ENCODE measurements at regions not wholly inside any gene's neighbourhood (a gene's known extent, or its start where the extent isn't known, plus 50 kb on each side); places are given as distances from the start of the nearest gene placed in this dataset.
A peak's percentile ranks its signal among the peaks of the same experiment; 100 is the strongest.
"Not testable (repeated sequence)": the region's sequence is repeated elsewhere in the genome, so short reads cannot be mapped to it uniquely, and the experiment has no call there.

DNA sequence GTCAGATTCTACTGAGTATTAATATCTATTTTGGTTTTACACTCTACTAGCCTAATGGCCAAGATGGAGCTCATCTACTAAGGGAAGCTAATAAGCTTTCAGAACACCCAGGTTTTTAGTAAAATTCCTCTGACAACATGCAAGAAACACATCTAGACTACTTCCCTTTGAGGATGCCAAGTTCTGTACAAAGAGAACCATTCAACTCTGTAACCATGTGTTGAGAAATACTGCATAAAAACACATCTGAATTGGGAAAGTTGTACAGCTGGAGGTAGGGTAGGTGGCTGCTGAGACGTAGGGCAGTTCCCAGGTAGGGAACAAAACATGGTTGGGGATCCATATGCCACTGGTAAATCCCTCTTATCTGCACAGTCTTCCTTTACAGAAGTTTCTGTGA lies 66.2 kb downstream of the SC5D start:
- Mint-ChIP-seq H3K36me3 (peaks cover 0 to 14% of the 10 kb centered on the region in 2 donors), H3K9me3 (peaks cover 0 to 5% of the 10 kb centered on the region in 2 donors), H3K27ac (no peak overlapping the region)
- ATAC-seq (no peak), DNase-seq (ENCODE audit: low spot score in 2 of 2) (no peak)

DNA sequence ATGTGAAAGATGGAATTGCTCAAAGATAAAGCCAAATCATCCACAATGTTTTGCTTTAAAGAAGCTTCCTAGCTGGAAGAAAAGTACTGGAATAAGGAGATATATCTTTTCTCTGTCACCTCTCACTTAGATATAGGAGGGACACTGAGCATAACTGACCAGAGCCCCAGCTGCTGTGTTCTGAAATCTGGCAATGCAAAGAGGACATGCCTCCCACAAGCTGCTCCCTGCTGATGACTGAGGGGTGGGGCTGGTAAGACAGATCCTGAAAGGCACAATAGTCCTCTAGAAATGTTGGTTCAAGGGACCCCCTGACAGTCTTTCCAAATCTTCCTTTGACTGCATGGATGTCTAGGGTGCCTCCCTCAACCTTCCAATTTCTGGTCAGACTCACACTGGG lies 67.0 kb downstream of the SC5D start:
- Mint-ChIP-seq H3K9me3 (peaks cover 0 to 5% of the 10 kb centered on the region in 2 donors), H3K36me3 (peaks cover 0 to 14% of the 10 kb centered on the region in 2 donors), H3K27ac (no peak overlapping the region)
- no peak for DNase-seq (ENCODE audit: low spot score in 2 of 2)
- ATAC-seq, result no peak

- H3K9me3 Mint-ChIP-seq; H3K36me3 Mint-ChIP-seq; DNase-seq (ENCODE audit: low spot score in 2 of 2); H3K27ac Mint-ChIP-seq; ATAC-seq: not testable (repeated sequence)
These were observed 70.4 kb downstream of the SC5D start for GRCh38 chr11:121362955-121363354.

GRCh38 chr11:121365304-121365703 lies 72.7 kb downstream of the SC5D start:
- Mint-ChIP-seq H3K9me3 (peaks cover 0 to 5% of the 10 kb centered on the region in 2 donors), H3K27ac (no peak overlapping the region), H3K36me3 (no peaks in the 10 kb centered on the region)
- no peak for ATAC-seq
- DNase-seq (ENCODE audit: low spot score in 2 of 2), result no peak

- ATAC-seq (no peak), DNase-seq (ENCODE audit: low spot score in 2 of 2) (no peak)
- no peaks in the 10 kb centered on the region for H3K36me3 Mint-ChIP-seq
- H3K9me3 Mint-ChIP-seq, result peaks cover 3 to 5% of the 10 kb centered on the region in 2 donors
- H3K27ac Mint-ChIP-seq, result peak overlapping the region in 1 of 2 donors; percentile 48
These were observed 73.5 kb downstream of the SC5D start for GRCh38 chr11:121366038-121366437.

DNA sequence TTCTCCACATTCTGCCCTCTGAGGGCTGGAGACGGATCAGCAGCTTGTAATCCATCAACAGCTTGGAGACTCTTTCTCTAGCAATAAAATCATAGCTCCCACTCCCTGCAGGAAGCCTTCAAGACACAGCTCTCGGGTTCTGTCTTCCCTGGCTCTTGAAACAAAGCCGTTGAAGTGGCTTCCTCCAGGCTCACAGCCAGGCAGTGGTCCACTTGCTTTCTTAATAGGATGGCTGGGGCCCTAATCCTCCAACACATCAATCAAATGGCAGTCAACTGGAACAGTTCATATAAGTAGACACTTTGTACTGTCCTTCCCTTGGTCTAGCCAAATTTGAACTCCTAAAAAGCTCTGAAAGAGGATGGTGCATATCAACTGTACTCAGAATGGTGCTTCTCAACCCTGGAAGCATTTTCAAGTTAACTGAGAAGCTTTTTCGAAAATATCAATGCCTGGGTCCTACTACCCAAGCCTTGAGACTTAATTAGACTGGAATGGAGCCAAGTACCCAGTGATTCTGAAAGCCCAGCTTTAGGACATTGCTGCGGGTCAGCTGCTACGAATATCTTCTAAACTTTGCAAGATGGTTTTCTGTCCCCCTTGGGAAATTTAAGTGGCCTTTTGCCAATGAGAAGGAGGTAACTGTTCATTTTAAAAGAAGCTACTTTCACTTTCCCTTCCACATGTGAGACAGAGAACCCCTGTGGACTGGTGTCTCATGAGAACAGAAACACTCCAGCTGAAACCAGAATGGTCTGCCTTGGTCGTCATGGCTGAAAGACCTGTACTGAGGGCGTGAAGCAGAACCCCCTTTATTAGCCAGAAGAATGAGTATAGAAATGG lies 74.7 kb downstream of the SC5D start:
- H3K9me3 Mint-ChIP-seq, result peaks cover 3 to 5% of the 10 kb centered on the region in 2 donors
- no peaks in the 10 kb centered on the region for H3K36me3 Mint-ChIP-seq
- peak overlapping the region; percentile 48 to 69 for H3K27ac Mint-ChIP-seq
- peak; percentile 83 for ATAC-seq
- peak in 1 of 2 donors; percentile 17 for DNase-seq (ENCODE audit: low spot score in 2 of 2)

DNA sequence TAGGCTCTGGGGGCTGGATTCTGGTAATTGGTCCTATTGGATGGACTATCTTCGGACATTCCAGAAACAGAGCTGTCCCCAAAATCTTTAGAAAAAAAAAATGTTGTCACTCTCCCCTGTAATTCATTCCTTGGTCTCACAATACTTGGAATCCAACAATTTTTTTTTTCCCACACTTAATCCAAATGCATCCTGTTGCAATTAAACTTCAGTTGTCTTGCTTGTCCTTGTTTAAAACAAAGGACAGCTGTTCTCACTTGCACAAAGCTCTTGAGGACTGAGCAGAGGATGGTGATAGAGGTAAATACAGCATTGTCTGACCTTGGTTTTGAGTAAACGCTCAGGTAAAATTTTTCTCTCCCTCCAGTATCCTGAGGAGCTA lies 75.3 kb downstream of the SC5D start:
- ATAC-seq, result no peak
- H3K27ac Mint-ChIP-seq, result peak overlapping the region; percentile 48 to 69
- no peaks in the 10 kb centered on the region for H3K36me3 Mint-ChIP-seq
- H3K9me3 Mint-ChIP-seq, result peaks cover 3 to 5% of the 10 kb centered on the region in 2 donors
- DNase-seq (ENCODE audit: low spot score in 2 of 2), result no peak

GRCh38 chr11:121368364-121369240 lies 76.0 kb downstream of the SC5D start:
- DNase-seq (ENCODE audit: low spot score in 2 of 2) (no peak), ATAC-seq (no peak)
- Mint-ChIP-seq H3K27ac (peak overlapping the region; percentile 65 to 69), H3K9me3 (peaks cover 0 to 3% of the 10 kb centered on the region in 2 donors), H3K36me3 (no peaks in the 10 kb centered on the region)

- ATAC-seq (no peak), DNase-seq (ENCODE audit: low spot score in 2 of 2) (no peak)
- H3K9me3 Mint-ChIP-seq, result peaks cover 0 to 3% of the 10 kb centered on the region in 2 donors
- no peak overlapping the region for H3K27ac Mint-ChIP-seq
- H3K36me3 Mint-ChIP-seq, result no peaks in the 10 kb centered on the region
These were observed 76.8 kb downstream of the SC5D start for GRCh38 chr11:121369366-121369765.

GRCh38 chr11:121372028-121372427 lies 79.5 kb downstream of the SC5D start:
- Mint-ChIP-seq H3K36me3 (no peaks in the 10 kb centered on the region), H3K9me3 (peaks cover 0 to 3% of the 10 kb centered on the region in 2 donors)

GRCh38 chr11:121372671-121373429 lies 79.3 kb upstream of the SORL1 start:
- H3K27ac Mint-ChIP-seq, result peak overlapping the region; percentile 4 to 65
- no peaks in the 10 kb centered on the region for H3K36me3 Mint-ChIP-seq
- H3K9me3 Mint-ChIP-seq, result peaks cover 0 to 3% of the 10 kb centered on the region in 2 donors
- peak; percentile 28 to 34 for ATAC-seq
- no peak for DNase-seq (ENCODE audit: low spot score in 2 of 2)

More at GRCh38 chr11:121372028-121372427, 79.5 kb downstream of the SC5D start:
- H3K27ac Mint-ChIP-seq, result peak overlapping the region in 1 of 2 donors; percentile 4
- DNase-seq (ENCODE audit: low spot score in 2 of 2) (no peak), ATAC-seq (no peak)

- H3K27ac Mint-ChIP-seq, result no peak overlapping the region
- DNase-seq (ENCODE audit: low spot score in 2 of 2) (no peak), ATAC-seq (no peak)
- no peaks in the 10 kb centered on the region for H3K36me3 Mint-ChIP-seq
- H3K9me3 Mint-ChIP-seq, result peaks cover 2 to 3% of the 10 kb centered on the region in 2 donors
These were observed 77.7 kb upstream of the SORL1 start for GRCh38 chr11:121374286-121374985.

DNA sequence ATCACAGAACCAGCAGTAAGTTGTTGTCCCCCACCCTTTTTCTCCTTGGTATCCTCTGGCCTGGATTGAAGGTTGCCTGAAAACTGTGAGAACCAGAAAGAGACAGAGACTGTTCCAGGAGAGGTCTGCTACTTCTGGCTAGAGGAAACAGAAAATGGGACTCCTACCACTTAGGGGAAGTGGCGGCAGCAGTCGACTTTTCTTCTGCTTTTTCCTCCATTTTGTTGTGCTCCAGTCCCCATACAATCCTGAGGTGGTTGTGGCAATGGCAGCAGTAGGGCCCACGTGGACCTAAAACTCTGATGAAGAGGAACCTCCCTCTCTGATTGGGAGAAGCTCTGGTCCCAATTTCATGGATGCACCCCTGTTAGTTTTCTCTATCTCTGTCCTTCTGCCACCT lies 76.0 kb upstream of the SORL1 start:
- Mint-ChIP-seq H3K9me3 (peaks cover 0 to 6% of the 10 kb centered on the region in 2 donors), H3K27ac (no peak overlapping the region), H3K36me3 (no peaks in the 10 kb centered on the region)
- DNase-seq (ENCODE audit: low spot score in 2 of 2) (no peak), ATAC-seq (no peak)

DNA sequence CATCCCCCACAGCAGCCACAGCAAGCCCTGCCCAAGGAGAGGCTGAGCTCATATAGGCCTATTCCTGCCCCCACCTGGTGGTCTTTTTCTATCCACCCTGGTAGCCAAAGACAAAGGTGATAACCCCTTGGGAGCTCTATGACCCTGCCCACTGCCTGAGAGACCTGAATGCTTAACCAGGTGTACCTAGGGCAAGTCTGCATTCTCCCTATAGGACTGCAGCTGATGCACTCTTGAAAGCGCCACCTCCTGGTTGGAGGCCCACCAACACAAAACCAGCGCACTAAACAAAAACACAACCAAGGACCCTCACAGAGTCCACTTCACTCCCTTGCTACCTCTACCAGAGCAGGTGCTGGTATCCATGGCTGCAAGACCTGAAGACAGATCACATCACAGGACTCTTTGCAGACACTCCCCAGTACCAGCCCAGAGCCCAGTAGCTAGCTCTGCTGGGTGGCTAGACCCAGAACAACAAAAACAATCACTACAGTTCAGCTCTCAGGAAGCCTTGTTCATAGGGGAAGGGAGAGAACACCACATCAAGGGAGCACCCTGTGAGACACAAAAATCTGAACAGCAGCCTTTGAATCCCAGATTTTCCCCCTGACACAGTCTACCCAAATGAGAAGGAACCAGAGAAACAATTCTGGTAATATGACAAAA lies 72.8 kb upstream of the SORL1 start:
- not testable (repeated sequence) for H3K36me3 Mint-ChIP-seq; ATAC-seq; DNase-seq (ENCODE audit: low spot score in 2 of 2); H3K9me3 Mint-ChIP-seq
- peak overlapping the region in 1 of 2 donors; percentile 11 for H3K27ac Mint-ChIP-seq

GRCh38 chr11:121383716-121384115 lies 68.4 kb upstream of the SORL1 start:
- no peak for ATAC-seq
- DNase-seq (ENCODE audit: low spot score in 2 of 2), result no peak
- no peak overlapping the region for H3K27ac Mint-ChIP-seq
- no peaks in the 10 kb centered on the region for H3K36me3 Mint-ChIP-seq
- peaks cover 0 to 6% of the 10 kb centered on the region in 2 donors for H3K9me3 Mint-ChIP-seq

Data from activated naive CD4-positive, alpha-beta T cell treated with anti-CD3 and anti-CD28 coated beads, Interleukin-2, amount 50 U/mL, for 72 hours (primary cell).